Neural progenitor cell (in vitro differentiated cells): ENCODE measurements at regions not wholly inside any gene's neighbourhood (a gene's known extent, or its start where the extent isn't known, plus 50 kb on each side); places are given as distances from the start of the nearest gene placed in this dataset.

ENCODE experiments used
- DNase-seq: peaks from one replicate; pipeline ENCODE4 v3.0.0-alpha.2; 2016; ENCODE audit warnings: low spot score
- H2AFZ ChIP-seq: fragments of 200-600 bp; sonication (generic); replicated peaks from 2 replicates; pipeline ENCODE4 v1.6.1; 2016; ENCODE audit warnings: antibody characterized with exemption
- H3F3A ChIP-seq: fragments of 200-600 bp; sonication (generic); 2 replicates; pipeline ENCODE4 v1.6.1; 2016; ENCODE audit warnings: antibody characterized with exemption, low read depth
- H3K27ac ChIP-seq: fragments of 200-600 bp; sonication (generic); 2 replicates; pipeline ENCODE4 v1.5.1; 2016; ENCODE audit warnings: mild to moderate bottlenecking
- H3K27me3 ChIP-seq: fragments of 200-600 bp; sonication (generic); 2 replicates; pipeline ENCODE4 v1.6.1; 2016; ENCODE audit warnings: mild to moderate bottlenecking, moderate library complexity
- H3K36me3 ChIP-seq: fragments of 200-600 bp; sonication (generic); 2 replicates; pipeline ENCODE4 v1.5.1; 2016
- H3K4me1 ChIP-seq: fragments of 200-600 bp; sonication (generic); 2 replicates; pipeline ENCODE4 v1.6.1; 2016; ENCODE audit warnings: mixed run types
- H3K4me2 ChIP-seq: fragments of 200-600 bp; sonication (generic); 2 replicates; pipeline ENCODE4 v1.6.1; 2016
- H3K4me3 ChIP-seq: fragments of 200-600 bp; sonication (generic); 2 replicates; pipeline ENCODE4 v1.5.1; 2016
- H3K79me2 ChIP-seq: fragments of 200-600 bp; sonication (generic); 2 replicates; pipeline ENCODE4 v1.6.1; 2016; ENCODE audit warnings: low read depth
- H3K9ac ChIP-seq: fragments of 200-600 bp; sonication (generic); 2 replicates; pipeline ENCODE4 v1.6.1; 2016
- H3K9me3 ChIP-seq: fragments of 200-600 bp; sonication (generic); 2 replicates; pipeline ENCODE4 v1.5.1; 2016; ENCODE audit warnings: low read depth
- H4K20me1 ChIP-seq: fragments of 200-600 bp; sonication (generic); 2 replicates; pipeline ENCODE4 v1.6.1; 2016; ENCODE audit warnings: low read depth
- H3K27ac Mint-ChIP-seq: 3 replicates; pipeline ENCODE4 v1.8.0; 2021; ENCODE audit warnings: mixed read lengths
- H3K27me3 Mint-ChIP-seq: 2 replicates; pipeline ENCODE4 v1.8.0; 2022; ENCODE audit warnings: low read depth, mild to moderate bottlenecking, inconsistent platforms, moderate library complexity, mixed read lengths; ENCODE audit not compliant: insufficient read depth
- H3K36me3 Mint-ChIP-seq: 3 replicates; pipeline ENCODE4 v1.8.0; 2021; ENCODE audit warnings: mixed read lengths
- H3K4me1 Mint-ChIP-seq: 3 replicates; pipeline ENCODE4 v1.8.0; 2021; ENCODE audit warnings: mixed read lengths
- H3K4me3 Mint-ChIP-seq: 3 replicates; pipeline ENCODE4 v1.8.0; 2021; ENCODE audit warnings: mild to moderate bottlenecking, moderate library complexity, mixed read lengths
- H3K9me3 Mint-ChIP-seq: 3 replicates; pipeline ENCODE4 v1.8.0; 2020; ENCODE audit warnings: mixed read lengths
- EZH2 ChIP-seq: fragments of 200-600 bp; sonication (generic); IDR thresholded peaks from 2 replicates; pipeline ENCODE4 v1.6.1; 2017; ENCODE audit warnings: antibody characterized with exemption, mild to moderate bottlenecking, moderate library complexity
- EZH2phosphoT487 ChIP-seq: fragments of 200-600 bp; sonication (generic); IDR thresholded peaks from 2 replicates; pipeline ENCODE4 v1.6.1; 2017; ENCODE audit warnings: antibody characterized with exemption
- TF ChIP-seq, protein P1 (sequence below): fragments of 200-600 bp; sonication (generic); IDR thresholded peaks from 2 replicates; pipeline ENCODE4 v1.5.1; 2017; ENCODE audit warnings: antibody characterized with exemption, mild to moderate bottlenecking

DNA sequence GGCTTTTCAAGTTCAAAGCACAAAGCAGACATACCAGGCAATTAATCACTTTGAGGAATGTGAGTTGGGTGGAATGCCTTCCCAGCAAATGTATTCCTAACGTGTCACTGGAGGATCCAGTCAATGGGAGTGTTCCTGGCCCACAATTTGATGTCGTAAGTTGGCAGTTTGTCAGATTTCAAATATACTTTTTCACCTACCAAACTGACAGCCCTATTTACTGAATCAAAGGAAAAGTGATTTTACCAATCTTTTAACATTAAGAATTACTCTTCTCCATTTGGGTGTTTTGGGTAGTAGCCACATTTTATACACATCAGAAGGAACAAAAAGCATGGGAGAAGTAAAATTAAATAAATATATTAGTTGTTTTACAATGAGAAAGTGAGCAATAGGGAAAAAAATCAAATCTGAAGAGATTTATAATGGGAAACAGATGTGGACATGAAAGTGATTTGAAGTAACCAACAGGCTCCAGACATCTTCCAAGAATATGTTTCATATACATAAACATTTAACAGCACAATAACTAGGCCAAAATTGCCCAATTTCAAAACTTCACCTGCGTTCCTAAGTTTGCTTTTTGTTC is 222.9 kb downstream of the MTERF1 start:
- no peak overlapping the region for H3K27ac Mint-ChIP-seq
- no peaks in the 10 kb centered on the region for H4K20me1 ChIP-seq
- H3K4me3 Mint-ChIP-seq: no peak overlapping the region
- H3K4me1 ChIP-seq: peaks cover 6% of the 10 kb centered on the region
- H3K27ac ChIP-seq: no peak overlapping the region
- H3F3A ChIP-seq: no peaks in the 10 kb centered on the region
- H3K79me2 ChIP-seq: no peaks in the 10 kb centered on the region
- no peaks in the 10 kb centered on the region for H3K36me3 ChIP-seq
- no peaks in the 10 kb centered on the region for H3K27me3 Mint-ChIP-seq
- H3K36me3 Mint-ChIP-seq: no peaks in the 10 kb centered on the region
- H3K9me3 ChIP-seq: no peaks in the 10 kb centered on the region
- H3K9me3 Mint-ChIP-seq: no peaks in the 10 kb centered on the region
- DNase-seq: no peak
- peaks cover 13% of the 10 kb centered on the region for H3K4me1 Mint-ChIP-seq
- H3K27me3 ChIP-seq: peaks cover 13% of the 10 kb centered on the region
- no peak overlapping the region for H3K4me3 ChIP-seq
- no peak overlapping the region for H2AFZ ChIP-seq
- no peak overlapping the region for H3K4me2 ChIP-seq
- H3K9ac ChIP-seq: no peak overlapping the region
- TF ChIP-seq, protein P1, sequence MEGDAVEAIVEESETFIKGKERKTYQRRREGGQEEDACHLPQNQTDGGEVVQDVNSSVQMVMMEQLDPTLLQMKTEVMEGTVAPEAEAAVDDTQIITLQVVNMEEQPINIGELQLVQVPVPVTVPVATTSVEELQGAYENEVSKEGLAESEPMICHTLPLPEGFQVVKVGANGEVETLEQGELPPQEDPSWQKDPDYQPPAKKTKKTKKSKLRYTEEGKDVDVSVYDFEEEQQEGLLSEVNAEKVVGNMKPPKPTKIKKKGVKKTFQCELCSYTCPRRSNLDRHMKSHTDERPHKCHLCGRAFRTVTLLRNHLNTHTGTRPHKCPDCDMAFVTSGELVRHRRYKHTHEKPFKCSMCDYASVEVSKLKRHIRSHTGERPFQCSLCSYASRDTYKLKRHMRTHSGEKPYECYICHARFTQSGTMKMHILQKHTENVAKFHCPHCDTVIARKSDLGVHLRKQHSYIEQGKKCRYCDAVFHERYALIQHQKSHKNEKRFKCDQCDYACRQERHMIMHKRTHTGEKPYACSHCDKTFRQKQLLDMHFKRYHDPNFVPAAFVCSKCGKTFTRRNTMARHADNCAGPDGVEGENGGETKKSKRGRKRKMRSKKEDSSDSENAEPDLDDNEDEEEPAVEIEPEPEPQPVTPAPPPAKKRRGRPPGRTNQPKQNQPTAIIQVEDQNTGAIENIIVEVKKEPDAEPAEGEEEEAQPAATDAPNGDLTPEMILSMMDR: no peak
- TF ChIP-seq EZH2 (no peak), EZH2phosphoT487 (no peak)

DNA sequence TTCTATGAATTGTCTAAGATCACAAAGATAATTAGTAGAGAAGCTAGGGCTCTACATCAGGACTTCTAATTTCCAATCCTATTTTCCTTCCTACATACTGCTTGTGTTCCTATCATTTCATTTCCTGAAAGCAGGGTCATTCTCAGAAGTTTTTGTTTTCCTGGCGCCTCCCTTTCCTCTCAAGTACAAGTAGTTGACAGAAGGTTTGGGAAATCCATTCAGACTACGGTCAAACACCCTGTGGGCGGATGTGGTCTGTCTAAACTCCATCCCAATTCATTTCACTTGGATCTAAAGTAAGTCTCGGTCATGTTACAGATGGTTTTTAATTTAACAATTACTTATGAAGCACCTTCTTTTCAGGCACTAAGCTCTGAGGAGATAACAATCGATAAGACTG is 221.4 kb downstream of the MTERF1 start:
- H3K4me3 Mint-ChIP-seq: no peak overlapping the region
- no peaks in the 10 kb centered on the region for H3K79me2 ChIP-seq
- peaks cover 13% of the 10 kb centered on the region for H3K4me1 Mint-ChIP-seq
- H3K36me3 Mint-ChIP-seq: no peaks in the 10 kb centered on the region
- no peaks in the 10 kb centered on the region for H3K4me1 ChIP-seq
- peaks cover 4% of the 10 kb centered on the region for H3K27me3 ChIP-seq
- H3K27ac Mint-ChIP-seq: no peak overlapping the region
- H3K4me2 ChIP-seq: no peak overlapping the region
- H3K27ac ChIP-seq: no peak overlapping the region
- DNase-seq: no peak
- H4K20me1 ChIP-seq: no peaks in the 10 kb centered on the region
- H3K9me3 ChIP-seq: no peaks in the 10 kb centered on the region
- H3K27me3 Mint-ChIP-seq: no peaks in the 10 kb centered on the region
- H2AFZ ChIP-seq: no peak overlapping the region
- no peak overlapping the region for H3K9ac ChIP-seq
- H3K4me3 ChIP-seq: no peak overlapping the region
- no peak for TF ChIP-seq EZH2phosphoT487
- no peak for TF ChIP-seq EZH2
- TF ChIP-seq, protein P1: no peak
- no peaks in the 10 kb centered on the region for H3K36me3 ChIP-seq
- no peaks in the 10 kb centered on the region for H3K9me3 Mint-ChIP-seq
- H3F3A ChIP-seq: no peaks in the 10 kb centered on the region

DNA sequence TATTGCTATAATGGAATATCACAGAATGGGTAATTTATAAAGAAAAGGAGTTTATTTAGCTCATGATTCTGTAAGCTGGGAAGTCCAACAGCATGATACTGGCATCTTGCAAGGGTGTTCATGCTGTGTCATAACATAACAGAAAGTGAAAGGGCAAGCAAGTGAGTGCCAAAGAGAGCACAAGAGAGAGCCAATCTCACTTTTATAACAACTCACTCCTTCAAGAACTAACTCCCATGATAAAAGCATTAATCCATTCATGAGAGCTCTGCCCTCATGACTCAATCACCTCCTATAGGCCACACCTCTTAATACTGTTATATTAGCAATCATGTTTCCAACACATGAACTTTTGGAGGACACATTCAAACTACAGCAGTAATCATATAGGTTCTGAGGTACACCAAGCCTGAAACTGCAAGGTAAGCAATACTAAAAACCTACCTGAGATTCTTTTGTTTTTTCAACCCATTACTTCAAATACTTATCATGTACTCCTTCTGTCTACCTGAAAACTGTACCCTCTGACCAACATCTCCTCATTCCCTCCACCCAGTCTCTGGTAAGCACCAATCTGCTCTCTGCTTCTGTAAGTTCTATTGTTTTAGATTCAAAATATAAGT is 219.7 kb downstream of the MTERF1 start:
- Histone ChIP-seq H3K4me2 (no peak overlapping the region), H2AFZ (no peak overlapping the region), H3K36me3 (no peaks in the 10 kb centered on the region), H4K20me1 (no peaks in the 10 kb centered on the region), H3K4me3 (no peak overlapping the region), H3K9ac (no peak overlapping the region), H3K4me1 (no peaks in the 10 kb centered on the region), H3K27me3 (no peaks in the 10 kb centered on the region), H3K79me2 (no peaks in the 10 kb centered on the region), H3K9me3 (no peaks in the 10 kb centered on the region), H3K27ac (no peak overlapping the region), H3F3A (no peaks in the 10 kb centered on the region)
- TF ChIP-seq EZH2 (no peak), EZH2phosphoT487 (no peak)
- TF ChIP-seq, protein P1: no peak
- Mint-ChIP-seq H3K9me3 (no peaks in the 10 kb centered on the region), H3K27ac (no peak overlapping the region), H3K4me3 (no peak overlapping the region), H3K27me3 (no peaks in the 10 kb centered on the region), H3K36me3 (no peaks in the 10 kb centered on the region), H3K4me1 (peaks cover 13% of the 10 kb centered on the region)
- no peak for DNase-seq
